HEK293 (cell line): ENCODE measurements at regions not wholly inside any gene's neighbourhood (a gene's known extent, or its start where the extent isn't known, plus 50 kb on each side); places are given as distances from the start of the nearest gene placed in this dataset.

ENCODE experiments used
- CTCF ChIA-PET: fragments of 350-600 bp; formaldehyde crosslinking; extraction: SDS; loops from one replicate; lab custom pipeline; 2021; ENCODE audit warnings: antibody characterized with exemption; lab: Yijun Ruan, JAX
- POLR2A ChIA-PET: fragments of 300-600 bp; formaldehyde crosslinking; extraction: SDS; loops from one replicate; lab custom pipeline; 2020; ENCODE audit warnings: antibody characterized with exemption, inconsistent platforms; lab: Yijun Ruan, JAX
- H3K27ac ChIP-seq: fragments of 200-500 bp; sonication (Bioruptor generic); 2 replicates; pipeline ENCODE4 v1.5.1; 2014; ENCODE audit warnings: low read depth, low read length, control low read depth, inconsistent platforms; ENCODE audit errors: extremely low read depth
- H3K36me3 ChIP-seq, 2 experiments: fragments of 200-500 bp in 1 of 2; sonication (Bioruptor generic) in 1 of 2; 1 replicate in 1 of 2; 2 replicates in 1 of 2; pipeline ENCODE4 v1.5.1; 2014 to 2017; ENCODE audit warnings: inconsistent platforms in 2 of 2, low read length in 2 of 2; ENCODE audit not compliant: control insufficient read depth in 2 of 2, insufficient read depth in 1 of 2
- H3K4me1 ChIP-seq: fragments of 200-500 bp; sonication (Bioruptor generic); 2 replicates; pipeline ENCODE4 v1.5.1; 2014; ENCODE audit warnings: mild to moderate bottlenecking, low read length, inconsistent platforms; ENCODE audit not compliant: control insufficient read depth, insufficient read depth
- H3K4me3 ChIP-seq: 2 replicates; pipeline ENCODE4 v1.5.1; 2011; ENCODE audit warnings: low read depth, mild to moderate bottlenecking, control low read depth, low read length, moderate library complexity
- H3K9me3 ChIP-seq: fragments of 200-500 bp; sonication (Bioruptor generic); 2 replicates; pipeline ENCODE4 v1.5.1; 2014; ENCODE audit warnings: low read depth, low read length, inconsistent platforms; ENCODE audit not compliant: control insufficient read depth, insufficient read depth
- HOXA7 ChIP-seq: sonication (generic); formaldehyde crosslinking; IDR thresholded peaks from 2 replicates; pipeline ENCODE4 v1.8.1; 2022; ENCODE audit warnings: missing genetic modification reagents, borderline replicate concordance
- MYNN ChIP-seq: fragments of 450-650 bp; formaldehyde crosslinking; IDR thresholded peaks from 2 replicates; pipeline ENCODE4 v1.5.1; 2016; ENCODE audit warnings: missing biosample characterization, missing genetic modification characterization, borderline replicate concordance
- MZF1 ChIP-seq: fragments of 450-650 bp; formaldehyde crosslinking; IDR thresholded peaks from 2 replicates; pipeline ENCODE4 v1.5.1; 2017; ENCODE audit warnings: missing biosample characterization, missing genetic modification characterization, borderline replicate concordance
- SALL2 ChIP-seq: fragments of 450-650 bp; formaldehyde crosslinking; IDR thresholded peaks from 2 replicates; pipeline ENCODE4 v1.5.0; 2017; ENCODE audit warnings: missing biosample characterization, mild to moderate bottlenecking, missing genetic modification characterization, borderline replicate concordance
- SCRT1 ChIP-seq: fragments of 450-650 bp; formaldehyde crosslinking; IDR thresholded peaks from 2 replicates; pipeline ENCODE4 v1.5.1; 2016; ENCODE audit warnings: missing biosample characterization, missing genetic modification characterization, borderline replicate concordance
- SCRT2 ChIP-seq: fragments of 450-650 bp; formaldehyde crosslinking; IDR thresholded peaks from 2 replicates; pipeline ENCODE4 v1.5.1; 2016; ENCODE audit warnings: missing biosample characterization, missing genetic modification characterization
- TCF7L2 ChIP-seq: IDR thresholded peaks from 2 replicates; pipeline ENCODE4 v1.6.1; 2011; ENCODE audit warnings: low read depth, mild to moderate bottlenecking, inconsistent platforms, low read length, moderate library complexity, borderline replicate concordance
- ZFP3 ChIP-seq: fragments of 450-650 bp; formaldehyde crosslinking; IDR thresholded peaks from 2 replicates; pipeline ENCODE4 v1.5.1; 2016; ENCODE audit warnings: low read depth, missing biosample characterization, missing genetic modification characterization
- ZFP41 ChIP-seq: fragments of 450-650 bp; formaldehyde crosslinking; IDR thresholded peaks from 2 replicates; pipeline ENCODE4 v1.5.1; 2016; ENCODE audit warnings: missing biosample characterization, missing genetic modification characterization, borderline replicate concordance
- ZFP69B ChIP-seq: fragments of 450-650 bp; formaldehyde crosslinking; IDR thresholded peaks from 2 replicates; pipeline ENCODE4 v1.5.1; 2016; ENCODE audit warnings: missing biosample characterization, missing genetic modification characterization
- ZIC2 ChIP-seq: fragments of 450-650 bp; formaldehyde crosslinking; IDR thresholded peaks from 2 replicates; pipeline ENCODE4 v1.5.1; 2016; ENCODE audit warnings: missing biosample characterization, missing genetic modification characterization
- ZNF140 ChIP-seq: fragments of 450-650 bp; formaldehyde crosslinking; IDR thresholded peaks from 2 replicates; pipeline ENCODE4 v1.5.1; 2016; ENCODE audit warnings: missing biosample characterization, missing genetic modification characterization
- ZNF155 ChIP-seq: fragments of 450-650 bp; formaldehyde crosslinking; IDR thresholded peaks from 2 replicates; pipeline ENCODE4 v1.5.1; 2016; ENCODE audit warnings: missing biosample characterization, missing genetic modification characterization
- ZNF174 ChIP-seq: fragments of 450-650 bp; formaldehyde crosslinking; IDR thresholded peaks from 2 replicates; pipeline ENCODE4 v1.5.0; 2017; ENCODE audit warnings: missing biosample characterization, mild to moderate bottlenecking, missing genetic modification characterization
- ZNF184 ChIP-seq: fragments of 450-650 bp; IDR thresholded peaks from 2 replicates; pipeline ENCODE4 v1.5.1; 2018; ENCODE audit warnings: missing biosample characterization, mild to moderate bottlenecking, missing genetic modification characterization
- ZNF2 ChIP-seq: fragments of 450-650 bp; formaldehyde crosslinking; IDR thresholded peaks from 2 replicates; pipeline ENCODE4 v1.5.1; 2016; ENCODE audit warnings: missing biosample characterization, missing genetic modification characterization
- ZNF24 ChIP-seq: fragments of 450-650 bp; formaldehyde crosslinking; IDR thresholded peaks from 2 replicates; pipeline ENCODE4 v1.5.1; 2016; ENCODE audit warnings: missing biosample characterization, missing genetic modification characterization
- ZNF248 ChIP-seq: fragments of 450-650 bp; formaldehyde crosslinking; IDR thresholded peaks from 2 replicates; pipeline ENCODE4 v1.5.1; 2017; ENCODE audit warnings: missing biosample characterization, missing genetic modification characterization
- ZNF292 ChIP-seq: fragments of 450-650 bp; formaldehyde crosslinking; IDR thresholded peaks from 2 replicates; pipeline ENCODE4 v1.5.1; 2016; ENCODE audit warnings: low read depth, missing biosample characterization, missing genetic modification characterization, borderline replicate concordance
- ZNF350 ChIP-seq: fragments of 450-650 bp; formaldehyde crosslinking; IDR thresholded peaks from 2 replicates; pipeline ENCODE4 v1.5.0; 2017; ENCODE audit warnings: missing biosample characterization, mild to moderate bottlenecking, missing genetic modification characterization
- ZNF391 ChIP-seq: fragments of 450-650 bp; formaldehyde crosslinking; IDR thresholded peaks from 2 replicates; pipeline ENCODE4 v1.5.1; 2016; ENCODE audit warnings: low read depth, missing biosample characterization, missing genetic modification characterization, borderline replicate concordance
- ZNF423 ChIP-seq: fragments of 450-650 bp; formaldehyde crosslinking; IDR thresholded peaks from 2 replicates; pipeline ENCODE4 v1.5.1; 2016; ENCODE audit warnings: missing biosample characterization, missing genetic modification characterization
- ZNF48 ChIP-seq: fragments of 450-650 bp; formaldehyde crosslinking; IDR thresholded peaks from 2 replicates; pipeline ENCODE4 v1.5.1; 2016; ENCODE audit warnings: missing biosample characterization, missing genetic modification characterization
- ZNF501 ChIP-seq: fragments of 450-650 bp; formaldehyde crosslinking; IDR thresholded peaks from 2 replicates; pipeline ENCODE4 v1.5.1; 2016; ENCODE audit warnings: missing biosample characterization, missing genetic modification characterization
- ZNF514 ChIP-seq: fragments of 450-650 bp; formaldehyde crosslinking; IDR thresholded peaks from 2 replicates; pipeline ENCODE4 v1.5.1; 2016; ENCODE audit warnings: missing biosample characterization, missing genetic modification characterization
- ZNF544 ChIP-seq: fragments of 450-650 bp; formaldehyde crosslinking; IDR thresholded peaks from 2 replicates; pipeline ENCODE4 v1.5.0; 2017; ENCODE audit warnings: missing biosample characterization, missing genetic modification characterization
- ZNF555 ChIP-seq: fragments of 450-650 bp; formaldehyde crosslinking; conservative IDR thresholded peaks from 2 replicates; pipeline ENCODE4 v1.5.1; 2017; ENCODE audit warnings: missing biosample characterization, mild to moderate bottlenecking, missing genetic modification characterization, inconsistent platforms
- ZNF596 ChIP-seq: fragments of 450-650 bp; IDR thresholded peaks from 2 replicates; pipeline ENCODE4 v1.5.0; 2018; ENCODE audit warnings: missing biosample characterization, mild to moderate bottlenecking, missing genetic modification characterization, moderate library complexity
- ZNF624 ChIP-seq: fragments of 450-650 bp; formaldehyde crosslinking; IDR thresholded peaks from 2 replicates; pipeline ENCODE4 v1.5.1; 2017; ENCODE audit warnings: missing biosample characterization, missing genetic modification characterization
- ZNF677 ChIP-seq: fragments of 450-650 bp; IDR thresholded peaks from 2 replicates; pipeline ENCODE4 v1.5.0; 2018; ENCODE audit warnings: missing biosample characterization, mild to moderate bottlenecking, missing genetic modification characterization, moderate library complexity
- ZNF747 ChIP-seq: fragments of 450-650 bp; formaldehyde crosslinking; IDR thresholded peaks from 2 replicates; pipeline ENCODE4 v1.5.1; 2016; ENCODE audit warnings: missing biosample characterization, missing genetic modification characterization
- ZNF792 ChIP-seq: fragments of 450-650 bp; formaldehyde crosslinking; IDR thresholded peaks from 2 replicates; pipeline ENCODE4 v1.5.1; 2016; ENCODE audit warnings: missing biosample characterization, missing genetic modification characterization
- TF ChIP-seq, protein P1 (sequence below): fragments of 450-650 bp; formaldehyde crosslinking; IDR thresholded peaks from 2 replicates; pipeline ENCODE4 v1.5.1; 2016; ENCODE audit warnings: missing biosample characterization, missing genetic modification characterization
- TF ChIP-seq, protein P2 (sequence below): fragments of 450-650 bp; formaldehyde crosslinking; IDR thresholded peaks from 2 replicates; pipeline ENCODE4 v1.5.1; 2016; ENCODE audit warnings: missing biosample characterization, missing genetic modification characterization

DNA sequence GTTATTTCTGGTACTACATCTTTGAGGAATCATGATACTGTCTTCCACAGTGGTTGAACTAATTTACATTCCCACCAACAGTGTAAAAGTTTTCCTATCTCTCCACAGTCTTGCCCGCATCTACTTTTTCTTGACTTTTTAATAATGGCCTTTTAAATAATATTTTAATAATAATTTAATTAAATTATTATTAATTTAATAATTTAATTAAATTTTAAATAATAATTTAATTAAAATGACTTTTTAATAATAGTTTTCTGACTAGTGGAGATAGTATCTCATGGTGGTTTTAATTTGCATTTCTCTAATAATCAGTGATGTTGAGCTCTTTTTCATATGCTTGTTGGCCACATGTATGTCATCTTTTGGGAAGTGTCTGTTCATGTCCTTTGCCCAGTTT is 1395.0 kb upstream of the ADGRL3 start:
- no peaks in the 10 kb centered on the region for H3K4me1 ChIP-seq
- no peak overlapping the region for H3K4me3 ChIP-seq
- CTCF ChIA-PET: no interaction called here
- no peaks in the 10 kb centered on the region for H3K36me3 ChIP-seq
- TF ChIP-seq ZIC2 (tag by site-specific recombination) (no peak), MYNN (tag by site-specific recombination) (no peak), HOXA7 (no peak), ZNF555 (no peak), ZNF184 (tag by site-specific recombination) (no peak), ZFP41 (no peak), ZNF677 (tag by site-specific recombination) (no peak), ZNF514 (tag by site-specific recombination) (no peak), ZNF174 (tag by site-specific recombination) (no peak), SCRT1 (tag by site-specific recombination) (no peak), ZNF544 (tag by site-specific recombination) (no peak), ZNF624 (tag by site-specific recombination) (no peak), TCF7L2 (no peak), ZNF391 (no peak), ZNF292 (tag by site-specific recombination) (no peak), ZNF747 (tag by site-specific recombination) (no peak), ZNF48 (tag by site-specific recombination) (no peak), ZFP3 (no peak), ZNF248 (tag by site-specific recombination) (no peak)
- TF ChIP-seq, protein P1, sequence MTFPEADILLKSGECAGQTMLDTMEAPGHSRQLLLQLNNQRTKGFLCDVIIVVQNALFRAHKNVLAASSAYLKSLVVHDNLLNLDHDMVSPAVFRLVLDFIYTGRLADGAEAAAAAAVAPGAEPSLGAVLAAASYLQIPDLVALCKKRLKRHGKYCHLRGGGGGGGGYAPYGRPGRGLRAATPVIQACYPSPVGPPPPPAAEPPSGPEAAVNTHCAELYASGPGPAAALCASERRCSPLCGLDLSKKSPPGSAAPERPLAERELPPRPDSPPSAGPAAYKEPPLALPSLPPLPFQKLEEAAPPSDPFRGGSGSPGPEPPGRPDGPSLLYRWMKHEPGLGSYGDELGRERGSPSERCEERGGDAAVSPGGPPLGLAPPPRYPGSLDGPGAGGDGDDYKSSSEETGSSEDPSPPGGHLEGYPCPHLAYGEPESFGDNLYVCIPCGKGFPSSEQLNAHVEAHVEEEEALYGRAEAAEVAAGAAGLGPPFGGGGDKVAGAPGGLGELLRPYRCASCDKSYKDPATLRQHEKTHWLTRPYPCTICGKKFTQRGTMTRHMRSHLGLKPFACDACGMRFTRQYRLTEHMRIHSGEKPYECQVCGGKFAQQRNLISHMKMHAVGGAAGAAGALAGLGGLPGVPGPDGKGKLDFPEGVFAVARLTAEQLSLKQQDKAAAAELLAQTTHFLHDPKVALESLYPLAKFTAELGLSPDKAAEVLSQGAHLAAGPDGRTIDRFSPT: no peak
- POLR2A ChIA-PET: no interaction called here
- H3K9me3 ChIP-seq: no peaks in the 10 kb centered on the region
- H3K27ac ChIP-seq: no peak overlapping the region

DNA sequence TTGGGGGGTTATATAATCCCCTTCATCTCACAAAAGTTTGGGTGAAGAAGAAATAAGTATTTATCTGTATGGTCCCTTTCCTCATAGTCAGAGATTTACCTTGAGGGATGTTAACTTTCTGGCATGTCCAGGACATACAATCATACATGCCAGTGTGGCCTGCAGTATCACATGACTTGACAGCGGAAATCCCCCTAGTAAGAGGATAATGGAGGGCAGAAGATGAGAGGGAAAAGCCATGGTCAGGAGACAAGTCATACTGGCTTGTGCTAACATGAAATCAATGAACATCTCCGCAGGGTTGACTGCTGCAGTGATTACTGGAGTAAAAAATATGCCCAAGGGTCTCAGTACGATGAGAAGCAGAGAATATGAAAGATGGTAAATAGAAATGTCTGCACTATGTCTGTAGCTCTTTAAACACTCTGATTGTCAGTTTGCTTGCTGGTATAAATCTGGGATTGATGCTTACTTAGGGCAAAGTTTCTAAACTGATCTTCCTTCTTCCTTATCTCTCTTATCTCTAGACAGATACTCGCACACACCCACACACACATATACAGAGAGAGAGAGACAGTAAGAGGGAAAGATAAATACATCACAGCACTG is 1385.6 kb upstream of the ADGRL3 start:
- no peaks in the 10 kb centered on the region for H3K4me1 ChIP-seq
- ChIA-PET CTCF (no interaction called here), POLR2A (no interaction called here)
- H3K9me3 ChIP-seq: no peaks in the 10 kb centered on the region
- H3K27ac ChIP-seq: no peak overlapping the region
- no peaks in the 10 kb centered on the region for H3K36me3 ChIP-seq
- H3K4me3 ChIP-seq: no peak overlapping the region
- no peak for TF ChIP-seq ZFP69B (tag by site-specific recombination)
- no peak for TF ChIP-seq ZNF792 (tag by site-specific recombination)
- TF ChIP-seq ZNF24 (tag by site-specific recombination): no peak
- TF ChIP-seq ZNF544 (tag by site-specific recombination): no peak
- no peak for TF ChIP-seq ZNF2 (tag by site-specific recombination)
- no peak for TF ChIP-seq ZNF155 (tag by site-specific recombination)
- TF ChIP-seq SALL2 (tag by site-specific recombination): no peak
- no peak for TF ChIP-seq SCRT2
- no peak for TF ChIP-seq ZNF596 (tag by site-specific recombination)
- TF ChIP-seq ZNF350 (tag by site-specific recombination): no peak
- TF ChIP-seq ZNF423 (tag by site-specific recombination): no peak
- no peak for TF ChIP-seq ZNF501
- TF ChIP-seq ZNF140 (tag by site-specific recombination): no peak
- TF ChIP-seq MZF1 (tag by site-specific recombination): no peak
- TF ChIP-seq, protein P2, sequence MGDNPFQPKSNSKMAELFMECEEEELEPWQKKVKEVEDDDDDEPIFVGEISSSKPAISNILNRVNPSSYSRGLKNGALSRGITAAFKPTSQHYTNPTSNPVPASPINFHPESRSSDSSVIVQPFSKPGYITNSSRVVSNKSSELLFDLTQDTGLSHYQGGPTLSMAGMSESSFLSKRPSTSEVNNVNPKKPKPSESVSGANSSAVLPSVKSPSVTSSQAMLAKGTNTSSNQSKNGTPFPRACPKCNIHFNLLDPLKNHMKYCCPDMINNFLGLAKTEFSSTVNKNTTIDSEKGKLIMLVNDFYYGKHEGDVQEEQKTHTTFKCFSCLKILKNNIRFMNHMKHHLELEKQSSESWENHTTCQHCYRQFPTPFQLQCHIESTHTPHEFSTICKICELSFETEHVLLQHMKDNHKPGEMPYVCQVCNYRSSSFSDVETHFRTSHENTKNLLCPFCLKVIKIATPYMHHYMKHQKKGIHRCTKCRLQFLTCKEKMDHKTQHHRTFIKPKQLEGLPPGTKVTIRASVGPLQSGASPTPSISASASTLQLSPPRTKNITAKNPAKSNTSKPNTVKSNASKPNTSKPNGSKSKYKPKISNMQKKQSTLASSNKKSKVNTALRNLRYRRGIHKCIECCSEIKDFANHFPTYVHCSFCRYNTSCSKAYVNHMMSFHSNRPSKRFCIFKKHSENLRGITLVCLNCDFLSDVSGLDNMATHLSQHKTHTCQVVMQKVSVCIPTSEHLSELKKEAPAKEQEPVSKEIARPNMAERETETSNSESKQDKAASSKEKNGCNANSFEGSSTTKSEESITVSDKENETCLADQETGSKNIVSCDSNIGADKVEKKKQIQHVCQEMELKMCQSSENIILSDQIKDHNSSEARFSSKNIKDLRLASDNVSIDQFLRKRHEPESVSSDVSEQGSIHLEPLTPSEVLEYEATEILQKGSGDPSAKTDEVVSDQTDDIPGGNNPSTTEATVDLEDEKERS (tag by site-specific recombination): no peak
